ENCODE measurements at regions not wholly inside any gene's neighbourhood (a gene's known extent, or its start where the extent isn't known, plus 50 kb on each side); places are given as distances from the start of the nearest gene placed in this dataset.

DNA sequence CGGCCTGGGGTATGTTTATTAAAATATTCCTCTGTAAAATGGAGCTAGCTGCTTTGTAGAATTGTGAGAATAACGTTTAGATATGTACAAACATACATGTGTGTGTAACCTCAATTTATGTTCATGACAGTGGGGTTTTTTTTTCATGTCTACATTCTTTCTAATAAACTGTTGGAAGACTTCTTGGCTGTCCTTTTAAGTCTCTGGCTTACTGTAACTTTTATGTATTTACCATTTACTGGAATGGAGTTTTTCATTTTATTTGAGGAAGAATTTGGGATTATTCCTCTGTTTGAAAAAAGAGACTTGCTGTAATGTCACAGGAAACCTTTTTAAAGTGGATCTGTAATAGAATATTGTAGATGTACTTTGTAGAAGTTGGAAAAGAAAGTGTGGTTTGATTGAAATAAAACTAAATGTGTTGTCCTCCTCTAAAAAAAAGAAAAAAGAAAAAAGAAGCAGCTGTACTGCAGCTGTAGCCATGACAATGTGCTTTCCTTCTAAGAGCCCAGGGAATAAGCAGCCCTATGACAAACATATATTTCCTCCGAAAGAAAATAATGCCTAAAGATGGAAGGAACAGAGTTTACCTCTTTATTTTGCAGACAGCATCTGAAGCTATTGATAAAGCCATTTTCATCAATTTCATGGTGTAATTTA is 71.2 kb upstream of the FREM1 start:
- CTCF ChIA-PET, result interaction anchor here (0.7 kb wide), 1 partner anchor 100 kb away, joined by 7 read pairs; no protein-coding TSS in a partner anchor
- Mint-ChIP-seq H3K4me3 (ENCODE audit: low read depth, unreplicated experiment) (no peak overlapping the region), H3K4me1 (ENCODE audit: low read depth, unreplicated experiment) (no peaks in the 10 kb centered on the region), H3K9me3 (ENCODE audit: low read depth, unreplicated experiment) (no peaks in the 10 kb centered on the region), H3K27ac (ENCODE audit: unreplicated experiment) (no peak overlapping the region), H3K27me3 (ENCODE audit: unreplicated experiment) (no peaks in the 10 kb centered on the region), H3K36me3 (ENCODE audit: insufficient read depth, unreplicated experiment) (no peaks in the 10 kb centered on the region)
- no peak for DNase-seq
- BruUV-seq (replicated peaks), result no TSS peak
- intact Hi-C loops (cut with micrococcal nuclease; ENCODE audit: unreplicated experiment), result no loop called here
- TF ChIP-seq, protein P1, sequence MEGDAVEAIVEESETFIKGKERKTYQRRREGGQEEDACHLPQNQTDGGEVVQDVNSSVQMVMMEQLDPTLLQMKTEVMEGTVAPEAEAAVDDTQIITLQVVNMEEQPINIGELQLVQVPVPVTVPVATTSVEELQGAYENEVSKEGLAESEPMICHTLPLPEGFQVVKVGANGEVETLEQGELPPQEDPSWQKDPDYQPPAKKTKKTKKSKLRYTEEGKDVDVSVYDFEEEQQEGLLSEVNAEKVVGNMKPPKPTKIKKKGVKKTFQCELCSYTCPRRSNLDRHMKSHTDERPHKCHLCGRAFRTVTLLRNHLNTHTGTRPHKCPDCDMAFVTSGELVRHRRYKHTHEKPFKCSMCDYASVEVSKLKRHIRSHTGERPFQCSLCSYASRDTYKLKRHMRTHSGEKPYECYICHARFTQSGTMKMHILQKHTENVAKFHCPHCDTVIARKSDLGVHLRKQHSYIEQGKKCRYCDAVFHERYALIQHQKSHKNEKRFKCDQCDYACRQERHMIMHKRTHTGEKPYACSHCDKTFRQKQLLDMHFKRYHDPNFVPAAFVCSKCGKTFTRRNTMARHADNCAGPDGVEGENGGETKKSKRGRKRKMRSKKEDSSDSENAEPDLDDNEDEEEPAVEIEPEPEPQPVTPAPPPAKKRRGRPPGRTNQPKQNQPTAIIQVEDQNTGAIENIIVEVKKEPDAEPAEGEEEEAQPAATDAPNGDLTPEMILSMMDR (IDR thresholded peaks at IDR 0.05; ENCODE audit: unreplicated experiment), result no peak

DNA sequence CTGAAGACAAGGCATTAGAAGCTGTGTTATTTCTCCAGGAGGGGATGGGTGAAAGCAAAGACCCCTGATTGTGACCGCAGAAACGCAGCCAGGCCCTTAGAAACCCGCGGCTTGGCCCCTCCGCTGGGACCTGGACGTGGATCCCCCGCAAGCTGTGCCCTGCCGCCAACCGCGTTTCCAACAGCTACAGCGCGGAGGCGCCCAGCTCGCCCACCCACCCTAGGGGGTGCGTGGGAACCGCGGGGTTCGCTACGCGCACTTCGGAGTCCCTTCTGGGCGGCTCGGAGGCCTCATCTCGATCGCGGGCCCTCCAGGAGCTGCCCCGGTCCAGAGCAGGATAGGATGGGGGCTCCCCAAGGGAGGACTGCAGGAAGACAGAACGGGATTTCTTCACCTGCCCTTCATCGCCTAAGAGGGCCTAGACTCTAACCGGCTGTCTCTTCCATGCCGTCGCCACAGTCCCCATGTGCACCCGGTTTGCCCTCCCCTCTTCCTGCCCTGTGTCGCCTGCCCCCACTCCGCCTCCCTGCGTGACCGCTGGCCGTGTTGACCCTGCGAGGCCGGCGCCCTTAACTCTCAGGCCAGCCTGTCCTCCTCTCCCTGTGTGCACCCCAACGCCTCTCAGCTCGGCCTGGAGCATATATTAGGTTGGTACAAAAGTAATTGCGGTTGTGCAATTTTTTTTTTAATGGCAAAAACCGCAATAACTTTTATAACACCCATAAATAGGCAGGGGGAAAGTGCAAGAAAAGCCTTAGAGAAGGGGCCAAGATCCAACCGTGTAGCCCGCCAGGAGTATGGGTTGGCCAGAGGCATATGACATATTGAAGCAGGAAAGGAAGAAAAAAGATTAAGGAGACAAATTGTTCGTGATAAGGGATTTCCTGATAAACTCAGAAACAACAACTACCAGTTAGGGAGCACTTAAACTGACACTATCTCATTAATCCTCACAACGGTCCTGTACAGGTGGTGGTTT is 68.1 kb upstream of the FREM1 start:
- H3K9me3 Mint-ChIP-seq (ENCODE audit: low read depth, unreplicated experiment), result no peaks in the 10 kb centered on the region
- no TSS peak for BruUV-seq (replicated peaks)
- H3K4me1 Mint-ChIP-seq (ENCODE audit: low read depth, unreplicated experiment), result no peaks in the 10 kb centered on the region
- H3K27ac Mint-ChIP-seq (ENCODE audit: unreplicated experiment), result no peak overlapping the region
- CTCF ChIA-PET, result no interaction called here
- TF ChIP-seq, protein P1 (IDR thresholded peaks at IDR 0.05; ENCODE audit: unreplicated experiment), result no peak
- DNase-seq, result no peak
- no peaks in the 10 kb centered on the region for H3K27me3 Mint-ChIP-seq (ENCODE audit: unreplicated experiment)
- no peaks in the 10 kb centered on the region for H3K36me3 Mint-ChIP-seq (ENCODE audit: insufficient read depth, unreplicated experiment)
- intact Hi-C loops (cut with micrococcal nuclease; ENCODE audit: unreplicated experiment), result no loop called here
- H3K4me3 Mint-ChIP-seq (ENCODE audit: low read depth, unreplicated experiment), result no peak overlapping the region

DNA sequence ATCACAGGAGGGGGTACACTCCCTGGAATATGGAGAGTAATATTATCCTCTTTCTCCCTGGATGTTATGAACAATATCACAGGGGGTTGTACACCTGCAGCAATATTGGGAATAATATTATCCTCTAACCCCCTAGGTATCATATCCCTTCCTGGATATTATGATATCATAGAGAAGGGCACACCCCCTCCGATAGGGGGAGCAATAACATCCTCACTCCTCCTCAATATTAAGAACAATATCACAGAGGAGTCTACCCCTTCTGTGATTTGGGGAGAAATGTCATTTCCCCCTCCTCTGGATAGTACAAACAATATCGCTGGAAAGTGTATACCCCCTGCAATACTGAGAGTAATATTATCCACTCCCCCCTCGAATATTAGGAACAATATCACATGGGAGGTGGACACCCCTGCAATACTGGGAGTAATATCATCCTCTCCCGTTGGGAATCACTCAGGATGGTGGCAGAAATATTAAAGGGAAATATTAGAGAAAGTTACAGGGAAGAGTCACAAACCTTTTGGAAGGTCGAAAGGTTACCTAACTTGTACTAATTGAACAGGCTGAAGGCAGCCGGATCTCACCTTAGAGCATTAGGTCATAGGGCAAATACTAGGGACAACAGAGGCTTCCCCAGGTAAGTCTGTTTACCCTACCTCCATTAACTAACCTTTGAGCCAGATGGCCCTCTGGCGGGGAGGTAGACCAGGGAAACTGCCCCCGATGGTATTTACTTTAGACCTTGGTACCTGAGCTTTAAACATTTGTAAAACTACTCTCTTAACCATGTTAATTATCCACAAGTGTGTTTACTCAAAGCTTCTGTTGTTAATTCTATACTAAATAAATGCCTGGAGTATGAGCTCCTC is 57.5 kb upstream of the FREM1 start:
- no peaks in the 10 kb centered on the region for H3K36me3 Mint-ChIP-seq (ENCODE audit: insufficient read depth, unreplicated experiment)
- H3K9me3 Mint-ChIP-seq (ENCODE audit: low read depth, unreplicated experiment), result no peaks in the 10 kb centered on the region
- CTCF ChIA-PET, result interaction anchor here (0.6 kb wide), 1 partner anchor 164 kb away, joined by 3 read pairs; no protein-coding TSS in a partner anchor
- DNase-seq, result no peak
- H3K27me3 Mint-ChIP-seq (ENCODE audit: unreplicated experiment), result peaks cover 25% of the 10 kb centered on the region
- TF ChIP-seq, protein P1 (IDR thresholded peaks at IDR 0.05; ENCODE audit: unreplicated experiment), result no peak
- H3K27ac Mint-ChIP-seq (ENCODE audit: unreplicated experiment), result no peak overlapping the region
- H3K4me1 Mint-ChIP-seq (ENCODE audit: low read depth, unreplicated experiment), result no peaks in the 10 kb centered on the region
- no peak overlapping the region for H3K4me3 Mint-ChIP-seq (ENCODE audit: low read depth, unreplicated experiment)
- intact Hi-C loops (cut with micrococcal nuclease; ENCODE audit: unreplicated experiment), result no loop called here
- BruUV-seq (replicated peaks), result no TSS peak

Measured in Calu3 (cell line).